SU-DHL-6 (cell line): ENCODE measurements at regions not wholly inside any gene's neighbourhood (a gene's known extent, or its start where the extent isn't known, plus 50 kb on each side); places are given as distances from the start of the nearest gene placed in this dataset.

Source experiments
- CTCF ChIP-seq: fragments of 200-600 bp; sonication (generic); IDR thresholded peaks from one replicate; pipeline ENCODE4 v1.5.1; 2017; ENCODE audit warnings: antibody characterized with exemption, mild to moderate bottlenecking, low read length, moderate library complexity; ENCODE audit not compliant: insufficient read depth, poor library complexity, severe bottlenecking
- EZH2phosphoT487 ChIP-seq: fragments of 200-600 bp; sonication (generic), shearing (Covaris generic); conservative IDR thresholded peaks from 2 replicates; pipeline ENCODE4 v1.6.1; 2018; ENCODE audit warnings: mild to moderate bottlenecking, antibody characterized with exemption, low read length, moderate library complexity, mixed read lengths

- TF ChIP-seq CTCF (no peak), EZH2phosphoT487 (no peak)
Measured at GRCh38 chr18:68299906-68300305, 415.0 kb downstream of the TMX3 start.
